Fibroblast of lung (primary cell): ENCODE measurements at regions not wholly inside any gene's neighbourhood (a gene's known extent, or its start where the extent isn't known, plus 50 kb on each side); places are given as distances from the start of the nearest gene placed in this dataset.

ENCODE experiments used
- EZH2 ChIP-seq: IDR thresholded peaks from 2 replicates; pipeline ENCODE4 v1.5.1; 2012; ENCODE audit warnings: low read length, control low read depth, mild to moderate bottlenecking; ENCODE audit errors: missing control alignments
- TF ChIP-seq, protein P1 (sequence below), 2 donors: IDR thresholded peaks in 1 of 2; conservative IDR thresholded peaks in 1 of 2; 1 replicate in 1 of 2; 2 replicates in 1 of 2; pipeline ENCODE4 v1.5.1; 2011 to 2012; ENCODE audit warnings: low read length in 2 of 2, control low read depth in 1 of 2, inconsistent platforms in 1 of 2, low read depth in 1 of 2, mild to moderate bottlenecking in 1 of 2

- TF ChIP-seq, protein P1, sequence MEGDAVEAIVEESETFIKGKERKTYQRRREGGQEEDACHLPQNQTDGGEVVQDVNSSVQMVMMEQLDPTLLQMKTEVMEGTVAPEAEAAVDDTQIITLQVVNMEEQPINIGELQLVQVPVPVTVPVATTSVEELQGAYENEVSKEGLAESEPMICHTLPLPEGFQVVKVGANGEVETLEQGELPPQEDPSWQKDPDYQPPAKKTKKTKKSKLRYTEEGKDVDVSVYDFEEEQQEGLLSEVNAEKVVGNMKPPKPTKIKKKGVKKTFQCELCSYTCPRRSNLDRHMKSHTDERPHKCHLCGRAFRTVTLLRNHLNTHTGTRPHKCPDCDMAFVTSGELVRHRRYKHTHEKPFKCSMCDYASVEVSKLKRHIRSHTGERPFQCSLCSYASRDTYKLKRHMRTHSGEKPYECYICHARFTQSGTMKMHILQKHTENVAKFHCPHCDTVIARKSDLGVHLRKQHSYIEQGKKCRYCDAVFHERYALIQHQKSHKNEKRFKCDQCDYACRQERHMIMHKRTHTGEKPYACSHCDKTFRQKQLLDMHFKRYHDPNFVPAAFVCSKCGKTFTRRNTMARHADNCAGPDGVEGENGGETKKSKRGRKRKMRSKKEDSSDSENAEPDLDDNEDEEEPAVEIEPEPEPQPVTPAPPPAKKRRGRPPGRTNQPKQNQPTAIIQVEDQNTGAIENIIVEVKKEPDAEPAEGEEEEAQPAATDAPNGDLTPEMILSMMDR (conservative IDR thresholded peaks at IDR 0.05 in 1 of 2, IDR thresholded peaks at IDR 0.05 in 1 of 2; ENCODE audit: low read depth in 1 of 2, low read length in 2 of 2) = no peak
- no peak for TF ChIP-seq EZH2
Measured at GRCh38 chr12:29921307-29921706, 137.6 kb upstream of the TMTC1 start.
